DMS 273 treated with DMSO at 0.1 percent for 48 hours (cell line): ENCODE measurements at regions not wholly inside any gene's neighbourhood (a gene's known extent, or its start where the extent isn't known, plus 50 kb on each side); places are given as distances from the start of the nearest gene placed in this dataset.

Experiments
- DNase-seq: peaks from one replicate; lab custom pipeline; 2025; lab: John Stamatoyannopoulos, UW

GRCh38 chr16:49024016-49024415 is 257.6 kb downstream of the CBLN1 start:
- DNase-seq = no peak

- peak; percentile 26 for DNase-seq
These were observed 258.6 kb downstream of the CBLN1 start for GRCh38 chr16:49023050-49023449.

- DNase-seq = no peak
These were observed 259.2 kb downstream of the CBLN1 start for GRCh38 chr16:49022351-49022963.

GRCh38 chr16:49021136-49021535 is 260.5 kb downstream of the CBLN1 start:
- DNase-seq = peak; percentile 19

GRCh38 chr16:49020436-49020835 is 261.2 kb downstream of the CBLN1 start:
- DNase-seq = no peak

GRCh38 chr16:49019831-49020230 is 261.8 kb downstream of the CBLN1 start:
- DNase-seq = peak; percentile 87

- peak; percentile 99 for DNase-seq
These were observed 262.5 kb downstream of the CBLN1 start for GRCh38 chr16:49019081-49019633.

GRCh38 chr16:49018259-49018931 is 263.2 kb downstream of the CBLN1 start:
- DNase-seq = no peak

GRCh38 chr16:49017501-49017900 is 264.1 kb downstream of the CBLN1 start:
- DNase-seq = no peak

- DNase-seq = no peak
These were observed 265.2 kb downstream of the CBLN1 start for GRCh38 chr16:49016461-49016860.

- DNase-seq = peak; percentile 47
These were observed 266.4 kb downstream of the CBLN1 start for GRCh38 chr16:49015225-49015592.

- peak; percentile 47 for DNase-seq
These were observed 267.1 kb downstream of the CBLN1 start for GRCh38 chr16:49014277-49015224.

GRCh38 chr16:49013727-49014080 is 267.9 kb downstream of the CBLN1 start:
- no peak for DNase-seq

GRCh38 chr16:49012961-49013726 is 268.5 kb downstream of the CBLN1 start:
- DNase-seq = peak; percentile 98

GRCh38 chr16:49011901-49012300 is 269.7 kb downstream of the CBLN1 start:
- no peak for DNase-seq

GRCh38 chr16:49010879-49011278 is 270.8 kb downstream of the CBLN1 start:
- no peak for DNase-seq

GRCh38 chr16:49010396-49010795 is 271.2 kb downstream of the CBLN1 start:
- no peak for DNase-seq

GRCh38 chr16:49009204-49009603 is 272.4 kb downstream of the CBLN1 start:
- no peak for DNase-seq

- DNase-seq = no peak
These were observed 277.6 kb downstream of the CBLN1 start for GRCh38 chr16:49003992-49004391.

- DNase-seq = no peak
These were observed 278.6 kb downstream of the CBLN1 start for GRCh38 chr16:49003022-49003421.

- no peak for DNase-seq
These were observed 281.0 kb downstream of the CBLN1 start for GRCh38 chr16:49000594-49000993.

GRCh38 chr16:48999508-48999907 is 282.1 kb downstream of the CBLN1 start:
- no peak for DNase-seq
